Ovary (tissue), 3 donors: ENCODE measurements at regions not wholly inside any gene's neighbourhood (a gene's known extent, or its start where the extent isn't known, plus 50 kb on each side); places are given as distances from the start of the nearest gene placed in this dataset.

Experiments used
- EP300 ChIP-seq: sonication (generic); formaldehyde crosslinking; IDR thresholded peaks from one replicate; pipeline ENCODE4 v1.6.1; 2017; ENCODE audit warnings: antibody characterized with exemption
- POLR2A ChIP-seq: fragments of 450-650 bp; IDR thresholded peaks from one replicate; pipeline ENCODE4 v1.6.1; 2017; ENCODE audit warnings: antibody characterized with exemption, mild to moderate bottlenecking, moderate library complexity
- TF ChIP-seq, protein P1 (sequence below), 3 donors: fragments of 450-650 bp in 2 of 3; fragments of 200-600 bp in 1 of 3; IDR thresholded peaks; one replicate each; pipeline versions ENCODE4 v1.5.1 to v1.8.0; 2016 to 2022; ENCODE audit warnings: antibody characterized with exemption in 3 of 3, mild to moderate bottlenecking in 1 of 3
- donor health status: DM: no; HTN: no; CAD: no.

GRCh38 chr10:120972259-120972658 is 121.1 kb downstream of the WDR11 start:
- TF ChIP-seq, protein P1, sequence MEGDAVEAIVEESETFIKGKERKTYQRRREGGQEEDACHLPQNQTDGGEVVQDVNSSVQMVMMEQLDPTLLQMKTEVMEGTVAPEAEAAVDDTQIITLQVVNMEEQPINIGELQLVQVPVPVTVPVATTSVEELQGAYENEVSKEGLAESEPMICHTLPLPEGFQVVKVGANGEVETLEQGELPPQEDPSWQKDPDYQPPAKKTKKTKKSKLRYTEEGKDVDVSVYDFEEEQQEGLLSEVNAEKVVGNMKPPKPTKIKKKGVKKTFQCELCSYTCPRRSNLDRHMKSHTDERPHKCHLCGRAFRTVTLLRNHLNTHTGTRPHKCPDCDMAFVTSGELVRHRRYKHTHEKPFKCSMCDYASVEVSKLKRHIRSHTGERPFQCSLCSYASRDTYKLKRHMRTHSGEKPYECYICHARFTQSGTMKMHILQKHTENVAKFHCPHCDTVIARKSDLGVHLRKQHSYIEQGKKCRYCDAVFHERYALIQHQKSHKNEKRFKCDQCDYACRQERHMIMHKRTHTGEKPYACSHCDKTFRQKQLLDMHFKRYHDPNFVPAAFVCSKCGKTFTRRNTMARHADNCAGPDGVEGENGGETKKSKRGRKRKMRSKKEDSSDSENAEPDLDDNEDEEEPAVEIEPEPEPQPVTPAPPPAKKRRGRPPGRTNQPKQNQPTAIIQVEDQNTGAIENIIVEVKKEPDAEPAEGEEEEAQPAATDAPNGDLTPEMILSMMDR (IDR thresholded peaks at IDR 0.05): no peak
- TF ChIP-seq POLR2A (no peak), EP300 (no peak)
